Ovary (tissue), 7 donors: ENCODE measurements at regions not wholly inside any gene's neighbourhood (a gene's known extent, or its start where the extent isn't known, plus 50 kb on each side); places are given as distances from the start of the nearest gene placed in this dataset.
"Not testable (repeated sequence)": the region's sequence is repeated elsewhere in the genome, so short reads cannot be mapped to it uniquely, and the experiment has no call there.

Source experiments
- DNase-seq, 5 donors: peaks; one replicate each; pipeline ENCODE4 v3.0.0-alpha.2; 2019 to 2020
- H3K27ac ChIP-seq, 2 donors: fragments of 200-600 bp; one replicate each; pipeline versions ENCODE4 v1.5.1 to v1.8.0; 2019 to 2022
- H3K27me3 ChIP-seq: fragments of 200-600 bp; one replicate; pipeline ENCODE4 v1.8.0; 2022
- H3K36me3 ChIP-seq: fragments of 200-600 bp; sonication (generic); one replicate; pipeline ENCODE4 v1.5.1; 2019
- H3K4me1 ChIP-seq: one replicate; pipeline ENCODE4 v1.8.1; 2013; ENCODE audit warnings: mild to moderate bottlenecking, moderate library complexity; ENCODE audit not compliant: insufficient read depth
- H3K4me3 ChIP-seq: fragments of 200-600 bp; sonication (generic); one replicate; pipeline ENCODE4 v1.5.1; 2017
- H3K9me3 ChIP-seq, 2 donors: fragments of 200-600 bp in 1 of 2; sonication (generic) in 1 of 2; one replicate each; pipeline versions ENCODE4 v1.5.1 to v1.8.1; 2013 to 2019; ENCODE audit warnings: mild to moderate bottlenecking in 1 of 2, moderate library complexity in 1 of 2
- CTCF ChIP-seq, 3 donors: fragments of 450-650 bp in 2 of 3; fragments of 200-600 bp in 1 of 3; IDR thresholded peaks; one replicate each; pipeline versions ENCODE4 v1.5.1 to v1.8.0; 2016 to 2022; ENCODE audit warnings: antibody characterized with exemption in 3 of 3, mild to moderate bottlenecking in 1 of 3
- EP300 ChIP-seq: sonication (generic); formaldehyde crosslinking; IDR thresholded peaks from one replicate; pipeline ENCODE4 v1.6.1; 2017; ENCODE audit warnings: antibody characterized with exemption
- POLR2A ChIP-seq: fragments of 450-650 bp; IDR thresholded peaks from one replicate; pipeline ENCODE4 v1.6.1; 2017; ENCODE audit warnings: antibody characterized with exemption, mild to moderate bottlenecking, moderate library complexity
- WGBS, 3 donors: extraction: QIAGEN DNeasy Blood & Tissue Kit in 1 of 3; methylation state at CpG; one replicate each; pipeline versions ENCODE4 v1.1.5 to v1.1.7; 2013 to 2017; 5-methylcytosine and 5-hydroxymethylcytosine counted together
- intact Hi-C, 4 donors: fragments of 100-400 bp; cut with DNase I; formaldehyde crosslinking; loops; one replicate each; pipeline versions ENCODE4 v1.11.0 to v1.15.1; 2022 to 2023
- donor health status: DM: no; HTN: no; CAD: no; lungs with moderate emphysema.
- donor health status: DM: no; HTN: no; CAD: no.
- donor health status: Bipolar disorder and iron deficiency.
- donor health status: DM: no; HTN: no; CAD: no.
- donor health status: DM: yes; HTN: yes; CAD: no.

- 87 to 91% (median 88%) methylated on average over 3 of the region's 3 CpGs for WGBS, 3 donors
- intact Hi-C loops = loop anchor here in 1 of 4 donors (10.0 kb wide), 1 partner anchor 142 kb away; no protein-coding TSS in a partner anchor
Measured at GRCh38 chr5:62212648-62213047, 93.4 kb upstream of the KIF2A start.

DNA sequence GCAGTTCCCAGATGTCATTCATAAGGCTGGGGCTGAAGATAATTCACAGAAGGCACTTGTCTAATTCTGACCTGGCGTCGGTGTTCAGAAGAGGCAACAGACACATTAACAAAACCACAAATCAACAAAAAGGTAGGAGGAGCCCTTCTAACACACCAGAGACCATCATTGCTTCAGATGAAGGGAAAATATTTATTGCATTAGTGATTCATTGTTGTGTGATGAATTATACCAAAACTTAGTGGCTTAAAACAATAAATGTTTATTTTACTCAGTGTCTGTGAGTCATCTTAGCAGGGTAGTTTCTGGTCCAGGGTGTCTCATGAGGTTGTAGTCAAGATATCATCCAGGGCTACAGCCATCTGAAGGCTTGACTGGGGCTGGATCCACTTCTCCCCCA is 91.3 kb upstream of the KIF2A start:
- no peaks in the 10 kb centered on the region for H3K27me3 ChIP-seq
- no peak overlapping the region for H3K4me3 ChIP-seq
- 39 to 76% (median 56%) methylated on average over 2 of the region's 2 CpGs for WGBS, 3 donors
- no peaks in the 10 kb centered on the region for H3K9me3 ChIP-seq
- intact Hi-C loops = loop anchor here in 1 of 4 donors (10.0 kb wide), 1 partner anchor 140 kb away; no protein-coding TSS in a partner anchor
- no peak overlapping the region for H3K27ac ChIP-seq
- DNase-seq = no peak
- no peaks in the 10 kb centered on the region for H3K36me3 ChIP-seq
- no peak for TF ChIP-seq POLR2A
- TF ChIP-seq CTCF (IDR thresholded peaks at IDR 0.05) = no peak
- TF ChIP-seq EP300 = no peak
- H3K4me1 ChIP-seq = no peaks in the 10 kb centered on the region

More at GRCh38 chr5:62212648-62213047, 93.4 kb upstream of the KIF2A start:
- Histone ChIP-seq H3K4me1 (no peaks in the 10 kb centered on the region), H3K9me3 (no peaks in the 10 kb centered on the region), H3K27ac (no peak overlapping the region), H3K36me3 (no peaks in the 10 kb centered on the region), H3K27me3 (no peaks in the 10 kb centered on the region), H3K4me3 (no peak overlapping the region)
- DNase-seq = no peak
- TF ChIP-seq CTCF (IDR thresholded peaks at IDR 0.05) (no peak), EP300 (no peak)

- not testable (repeated sequence) for H3K4me1 ChIP-seq, DNase-seq, H3K36me3 ChIP-seq, H3K27ac ChIP-seq, H3K4me3 ChIP-seq, H3K27me3 ChIP-seq, H3K9me3 ChIP-seq
- intact Hi-C loops = loop anchor here in 1 of 4 donors (10.0 kb wide), 1 partner anchor 138 kb away; no protein-coding TSS in a partner anchor
- WGBS, 3 donors = 32 to 53% (median 42%) methylated on average over 3 to 5 of the region's 5 CpGs
Measured at GRCh38 chr5:62216603-62217002, 89.4 kb upstream of the KIF2A start.

DNA sequence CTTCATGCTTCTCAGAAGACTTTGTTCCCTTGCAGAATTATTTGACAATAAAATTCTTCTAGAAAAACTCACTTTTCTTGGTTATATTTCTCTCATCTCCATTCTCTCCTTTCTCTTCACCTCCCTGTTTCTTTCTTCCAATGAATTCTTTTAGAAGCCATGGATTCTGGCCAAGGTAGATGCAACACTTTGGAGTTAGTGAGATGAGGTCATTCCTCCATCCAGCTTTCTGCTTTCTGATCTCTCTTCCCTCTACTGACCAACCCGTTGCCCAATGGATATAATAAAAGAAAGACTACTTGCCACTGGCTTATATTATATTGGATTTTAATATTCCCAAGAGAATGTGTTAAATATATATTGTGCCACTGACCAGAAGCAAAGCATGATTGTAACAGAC is 88.9 kb upstream of the KIF2A start:
- WGBS, 3 donors = 34 to 64% (median 61%) methylated on average over 1 of the region's 1 CpG
- H3K36me3 ChIP-seq = not testable (repeated sequence)

DNA sequence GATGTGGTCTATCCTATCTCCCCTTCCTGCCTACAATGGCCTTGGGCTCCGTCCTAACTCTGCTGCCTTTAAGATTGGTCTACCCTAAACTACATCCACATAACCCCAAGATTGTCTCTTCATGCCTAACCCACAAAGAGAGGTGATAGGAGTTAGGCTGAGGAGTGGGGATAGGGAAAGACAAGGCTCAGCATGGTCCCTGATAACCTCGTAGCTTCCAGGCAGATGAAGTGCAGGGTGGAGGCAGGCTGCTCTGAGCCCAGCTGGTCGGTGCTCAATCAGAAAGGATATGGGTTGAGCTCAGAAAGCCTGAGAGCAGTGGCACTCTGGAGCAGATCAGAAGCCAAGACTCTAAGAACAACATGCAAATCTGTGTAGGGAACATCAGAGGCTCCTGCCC is 87.1 kb upstream of the KIF2A start:
- H3K27me3 ChIP-seq, H3K4me1 ChIP-seq, H3K36me3 ChIP-seq, H3K27ac ChIP-seq, DNase-seq, H3K9me3 ChIP-seq, H3K4me3 ChIP-seq: not testable (repeated sequence)
- WGBS, 3 donors = 51 to 60% (median 59%) methylated on average over 3 of the region's 3 CpGs
- intact Hi-C loops = loop anchor here in 1 of 4 donors (10.0 kb wide), 1 partner anchor 136 kb away; no protein-coding TSS in a partner anchor

More for the DNA sequence above, 88.9 kb upstream of the KIF2A start:
- intact Hi-C loops = loop anchor here in 1 of 4 donors (10.0 kb wide), 1 partner anchor 138 kb away; no protein-coding TSS in a partner anchor
- H3K27ac ChIP-seq, H3K4me1 ChIP-seq, H3K9me3 ChIP-seq, H3K4me3 ChIP-seq, H3K27me3 ChIP-seq, DNase-seq: not testable (repeated sequence)

DNA sequence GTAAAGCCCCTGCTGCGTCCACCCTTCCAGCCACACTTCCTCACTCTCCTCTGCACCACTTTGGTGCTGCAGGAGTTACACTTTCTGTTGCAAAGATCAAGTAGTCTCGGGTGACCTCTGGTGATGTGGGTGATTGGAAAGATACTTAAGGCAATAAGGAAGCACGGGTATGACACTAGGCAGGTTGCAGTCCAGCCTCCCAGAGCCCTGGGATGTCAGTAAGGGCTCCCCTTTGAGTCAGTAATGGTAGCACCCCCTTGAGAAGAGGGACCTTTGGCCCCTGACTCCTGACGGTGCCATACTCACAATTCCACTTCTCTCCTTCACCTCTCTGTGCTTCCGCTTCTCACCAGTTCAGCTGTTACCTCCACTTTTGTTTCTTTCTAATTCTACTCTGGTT is 84.1 kb upstream of the KIF2A start:
- H3K27ac ChIP-seq, H3K27me3 ChIP-seq, intact Hi-C loops, DNase-seq, H3K36me3 ChIP-seq, H3K4me3 ChIP-seq, H3K4me1 ChIP-seq, H3K9me3 ChIP-seq: not testable (repeated sequence)
- WGBS, 3 donors = 62 to 67% (median 63%) methylated on average over 5 of the region's 5 CpGs

DNA sequence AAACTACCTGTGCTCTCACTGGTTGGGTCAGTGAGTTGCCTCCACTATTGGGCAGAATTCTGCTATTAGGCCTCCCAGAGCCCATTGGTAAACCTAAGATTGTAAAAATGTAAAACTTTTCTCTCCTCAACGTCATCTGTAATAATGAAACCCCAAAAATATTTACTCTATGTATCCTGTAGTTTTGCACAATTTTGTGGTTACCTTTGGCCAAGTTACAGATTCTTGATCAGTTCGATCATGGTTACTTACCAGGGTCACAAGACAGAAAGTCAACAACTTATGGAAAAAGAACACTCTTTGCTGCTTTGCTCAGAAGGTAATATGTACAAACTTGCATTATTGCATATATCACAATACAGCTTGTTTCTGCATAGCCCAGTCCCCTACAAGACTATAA is 83.7 kb upstream of the KIF2A start:
- 63 to 73% (median 65%) methylated on average over 1 to 2 of the region's 2 CpGs for WGBS, 3 donors
- intact Hi-C loops = not testable (repeated sequence)

More for the DNA sequence above, 83.7 kb upstream of the KIF2A start:
- H3K9me3 ChIP-seq, H3K4me3 ChIP-seq, H3K4me1 ChIP-seq, DNase-seq, H3K27me3 ChIP-seq, H3K36me3 ChIP-seq, H3K27ac ChIP-seq: not testable (repeated sequence)
